ENCODE measurements at regions not wholly inside any gene's neighbourhood (a gene's known extent, or its start where the extent isn't known, plus 50 kb on each side); places are given as distances from the start of the nearest gene placed in this dataset.

DNA sequence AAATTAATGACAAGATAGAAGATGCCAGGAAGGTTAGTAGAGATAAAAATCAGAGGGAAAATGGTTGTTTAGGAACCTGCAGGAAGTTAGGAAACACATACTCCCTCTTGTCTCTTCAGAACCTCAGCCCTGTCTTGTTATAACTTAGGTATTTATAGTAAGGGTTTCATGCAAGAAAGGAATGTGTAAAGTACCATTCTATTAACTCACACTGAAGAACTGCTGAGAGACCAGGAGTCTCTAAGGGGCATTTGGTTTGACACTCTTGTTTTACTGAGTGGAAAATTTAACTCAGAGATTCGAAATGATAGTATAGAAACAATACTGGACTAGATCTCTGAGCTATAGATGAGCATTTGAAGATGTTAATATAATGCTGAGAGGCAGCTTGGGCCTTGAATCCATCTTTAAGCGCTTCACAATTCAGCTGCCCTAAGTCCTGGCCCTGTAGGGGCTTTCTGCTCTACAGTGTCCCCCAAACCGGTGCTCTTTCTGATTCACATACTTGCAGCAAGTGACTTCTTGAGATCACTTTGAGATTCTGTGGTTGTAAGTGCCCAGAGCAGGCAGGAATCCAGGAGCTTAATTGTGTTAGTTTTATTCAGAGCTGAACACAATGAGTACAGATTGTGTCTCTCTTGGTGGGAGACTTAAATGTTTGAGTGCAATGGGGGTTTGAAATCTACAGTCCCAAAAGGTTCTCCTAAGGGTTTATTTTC, 235.0 kb upstream of the RGPD4 start:
- no peak for TF ChIP-seq EZH2 (IDR thresholded peaks at IDR 0.05; ENCODE audit: low read depth)
- TF ChIP-seq, protein P1, sequence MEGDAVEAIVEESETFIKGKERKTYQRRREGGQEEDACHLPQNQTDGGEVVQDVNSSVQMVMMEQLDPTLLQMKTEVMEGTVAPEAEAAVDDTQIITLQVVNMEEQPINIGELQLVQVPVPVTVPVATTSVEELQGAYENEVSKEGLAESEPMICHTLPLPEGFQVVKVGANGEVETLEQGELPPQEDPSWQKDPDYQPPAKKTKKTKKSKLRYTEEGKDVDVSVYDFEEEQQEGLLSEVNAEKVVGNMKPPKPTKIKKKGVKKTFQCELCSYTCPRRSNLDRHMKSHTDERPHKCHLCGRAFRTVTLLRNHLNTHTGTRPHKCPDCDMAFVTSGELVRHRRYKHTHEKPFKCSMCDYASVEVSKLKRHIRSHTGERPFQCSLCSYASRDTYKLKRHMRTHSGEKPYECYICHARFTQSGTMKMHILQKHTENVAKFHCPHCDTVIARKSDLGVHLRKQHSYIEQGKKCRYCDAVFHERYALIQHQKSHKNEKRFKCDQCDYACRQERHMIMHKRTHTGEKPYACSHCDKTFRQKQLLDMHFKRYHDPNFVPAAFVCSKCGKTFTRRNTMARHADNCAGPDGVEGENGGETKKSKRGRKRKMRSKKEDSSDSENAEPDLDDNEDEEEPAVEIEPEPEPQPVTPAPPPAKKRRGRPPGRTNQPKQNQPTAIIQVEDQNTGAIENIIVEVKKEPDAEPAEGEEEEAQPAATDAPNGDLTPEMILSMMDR (conservative IDR thresholded peaks at IDR 0.05) = no peak
